ENCODE measurements at regions not wholly inside any gene's neighbourhood (a gene's known extent, or its start where the extent isn't known, plus 50 kb on each side); places are given as distances from the start of the nearest gene placed in this dataset.

- no peak for TF ChIP-seq EMX1 (CRISPR knock-in tag; IDR thresholded peaks at IDR 0.05)
- TF ChIP-seq SP1 (CRISPR knock-in tag; conservative IDR thresholded peaks at IDR 0.05), result no peak
- TF ChIP-seq, protein P1, sequence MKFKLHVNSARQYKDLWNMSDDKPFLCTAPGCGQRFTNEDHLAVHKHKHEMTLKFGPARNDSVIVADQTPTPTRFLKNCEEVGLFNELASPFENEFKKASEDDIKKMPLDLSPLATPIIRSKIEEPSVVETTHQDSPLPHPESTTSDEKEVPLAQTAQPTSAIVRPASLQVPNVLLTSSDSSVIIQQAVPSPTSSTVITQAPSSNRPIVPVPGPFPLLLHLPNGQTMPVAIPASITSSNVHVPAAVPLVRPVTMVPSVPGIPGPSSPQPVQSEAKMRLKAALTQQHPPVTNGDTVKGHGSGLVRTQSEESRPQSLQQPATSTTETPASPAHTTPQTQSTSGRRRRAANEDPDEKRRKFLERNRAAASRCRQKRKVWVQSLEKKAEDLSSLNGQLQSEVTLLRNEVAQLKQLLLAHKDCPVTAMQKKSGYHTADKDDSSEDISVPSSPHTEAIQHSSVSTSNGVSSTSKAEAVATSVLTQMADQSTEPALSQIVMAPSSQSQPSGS (CRISPR knock-in tag; IDR thresholded peaks at IDR 0.05; ENCODE audit: borderline replicate concordance, low read depth), result no peak
- TF ChIP-seq FOXJ3 (CRISPR knock-in tag; IDR thresholded peaks at IDR 0.05; ENCODE audit: borderline replicate concordance), result no peak
- no peak for TF ChIP-seq ZNF512 (CRISPR knock-in tag; IDR thresholded peaks at IDR 0.05; ENCODE audit: borderline replicate concordance)
- TF ChIP-seq, protein P2, sequence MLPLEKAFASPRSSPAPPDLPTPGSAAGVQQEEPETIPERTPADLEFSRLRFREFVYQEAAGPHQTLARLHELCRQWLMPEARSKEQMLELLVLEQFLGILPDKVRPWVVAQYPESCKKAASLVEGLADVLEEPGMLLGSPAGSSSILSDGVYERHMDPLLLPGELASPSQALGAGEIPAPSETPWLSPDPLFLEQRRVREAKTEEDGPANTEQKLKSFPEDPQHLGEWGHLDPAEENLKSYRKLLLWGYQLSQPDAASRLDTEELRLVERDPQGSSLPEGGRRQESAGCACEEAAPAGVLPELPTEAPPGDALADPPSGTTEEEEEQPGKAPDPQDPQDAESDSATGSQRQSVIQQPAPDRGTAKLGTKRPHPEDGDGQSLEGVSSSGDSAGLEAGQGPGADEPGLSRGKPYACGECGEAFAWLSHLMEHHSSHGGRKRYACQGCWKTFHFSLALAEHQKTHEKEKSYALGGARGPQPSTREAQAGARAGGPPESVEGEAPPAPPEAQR (CRISPR knock-in tag; IDR thresholded peaks at IDR 0.05), result no peak
- TF ChIP-seq IRF1 (CRISPR knock-in tag; IDR thresholded peaks at IDR 0.05), result no peak
- TF ChIP-seq, protein P3, sequence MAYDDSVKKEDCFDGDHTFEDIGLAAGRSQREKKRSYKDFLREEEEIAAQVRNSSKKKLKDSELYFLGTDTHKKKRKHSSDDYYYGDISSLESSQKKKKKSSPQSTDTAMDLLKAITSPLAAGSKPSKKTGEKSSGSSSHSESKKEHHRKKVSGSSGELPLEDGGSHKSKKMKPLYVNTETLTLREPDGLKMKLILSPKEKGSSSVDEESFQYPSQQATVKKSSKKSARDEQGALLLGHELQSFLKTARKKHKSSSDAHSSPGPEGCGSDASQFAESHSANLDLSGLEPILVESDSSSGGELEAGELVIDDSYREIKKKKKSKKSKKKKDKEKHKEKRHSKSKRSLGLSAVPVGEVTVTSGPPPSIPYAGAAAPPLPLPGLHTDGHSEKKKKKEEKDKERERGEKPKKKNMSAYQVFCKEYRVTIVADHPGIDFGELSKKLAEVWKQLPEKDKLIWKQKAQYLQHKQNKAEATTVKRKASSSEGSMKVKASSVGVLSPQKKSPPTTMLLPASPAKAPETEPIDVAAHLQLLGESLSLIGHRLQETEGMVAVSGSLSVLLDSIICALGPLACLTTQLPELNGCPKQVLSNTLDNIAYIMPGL (CRISPR knock-in tag; IDR thresholded peaks at IDR 0.05), result no peak
- no peak for TF ChIP-seq ESRRA (CRISPR knock-in tag; IDR thresholded peaks at IDR 0.05; ENCODE audit: borderline replicate concordance)
- no peak for TF ChIP-seq CDX4 (CRISPR knock-in tag; IDR thresholded peaks at IDR 0.05; ENCODE audit: borderline replicate concordance)
- TF ChIP-seq ATF1 (CRISPR knock-in tag; IDR thresholded peaks at IDR 0.05), result no peak
- TF ChIP-seq ETV6 (CRISPR knock-in tag; IDR thresholded peaks at IDR 0.05), result no peak
- no peak for TF ChIP-seq CREB1 (CRISPR knock-in tag; IDR thresholded peaks at IDR 0.05)
- TF ChIP-seq ZNF219 (CRISPR knock-in tag; IDR thresholded peaks at IDR 0.05; ENCODE audit: borderline replicate concordance), result no peak
- TF ChIP-seq NR1H2 (CRISPR knock-in tag; IDR thresholded peaks at IDR 0.05), result no peak
- CTCF ChIA-PET, result no interaction called here
Measured at GRCh38 chr9:16314476-16314875, 556.0 kb downstream of the BNC2 start.

GRCh38 chr9:16315720-16316119 lies 554.8 kb downstream of the BNC2 start:
- POLR2A ChIA-PET, result no interaction called here

More at GRCh38 chr9:16314476-16314875, 556.0 kb downstream of the BNC2 start:
- Mint-ChIP-seq H3K9me3 (no peaks in the 10 kb centered on the region), H3K4me3 (no peak overlapping the region), H3K36me3 (no peaks in the 10 kb centered on the region), H3K27me3 (ENCODE audit: low read depth) (no peaks in the 10 kb centered on the region; the same call in 1 of the 2 replicates), H3K4me1 (peaks cover 18% of the 10 kb centered on the region), H3K27ac (no peak overlapping the region)
- no peak for DNase-seq (ENCODE audit: low spot score)
- POLR2A ChIA-PET, result no interaction called here
- no peak for ATAC-seq

More at GRCh38 chr9:16315720-16316119, 554.8 kb downstream of the BNC2 start:
- Mint-ChIP-seq H3K4me1 (peaks cover 7% of the 10 kb centered on the region; the same call in 1 of the 2 replicates), H3K27me3 (ENCODE audit: low read depth) (no peaks in the 10 kb centered on the region; the same call in 1 of the 2 replicates), H3K4me3 (no peak overlapping the region), H3K9me3 (peaks cover 4% of the 10 kb centered on the region; the same call in 1 of the 2 replicates), H3K27ac (no peak overlapping the region), H3K36me3 (no peaks in the 10 kb centered on the region)
- DNase-seq (ENCODE audit: low spot score) (no peak), ATAC-seq (no peak)
- CTCF ChIA-PET, result no interaction called here
- TF ChIP-seq TEAD1 (CRISPR knock-in tag; IDR thresholded peaks at IDR 0.05), result no peak
